ENCODE measurements at regions not wholly inside any gene's neighbourhood (a gene's known extent, or its start where the extent isn't known, plus 50 kb on each side); places are given as distances from the start of the nearest gene placed in this dataset.
"Not testable (repeated sequence)": the region's sequence is repeated elsewhere in the genome, so short reads cannot be mapped to it uniquely, and the experiment has no call there.

DNA sequence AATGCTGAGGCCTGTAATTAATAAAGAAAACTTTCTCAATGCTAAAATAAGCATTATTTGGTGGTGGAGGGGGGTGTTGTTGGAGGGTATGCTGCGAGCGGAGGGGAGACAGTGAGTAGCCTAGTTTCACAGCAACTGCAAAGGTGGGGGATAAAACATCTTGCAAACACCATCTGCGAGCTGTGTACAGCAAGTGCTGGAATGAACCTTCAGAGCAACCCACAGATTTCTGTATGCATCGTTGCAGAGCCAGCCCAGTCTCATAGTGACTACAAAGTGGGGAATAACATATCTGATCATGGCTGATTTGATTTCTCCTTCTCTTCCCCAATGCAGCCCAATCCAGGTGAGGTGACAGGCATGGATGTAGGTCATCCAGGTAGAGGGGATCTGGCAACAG, 80.7 kb upstream of the COG2 start:
- no peaks in the 10 kb centered on the region for H3K4me1 Mint-ChIP-seq
- WGBS (ENCODE audit: insufficient coverage) = no CpG with 5 or more reads among the region's 4 CpGs
- peaks cover 2 to 9% of the 10 kb centered on the region in 2 experiments for H3K27me3 ChIP-seq (replicated peaks in 1 of 2; ENCODE audit: control insufficient read depth in 2 of 2, extremely low read depth in 1 of 2, insufficient read depth in 2 of 2, low read length in 1 of 2)
- H3K27ac ChIP-seq (ENCODE audit: low read length) = no peak overlapping the region
- H3K4me3 Mint-ChIP-seq = no peak overlapping the region
- H3K36me3 ChIP-seq (ENCODE audit: control insufficient read depth in 2 of 2, extremely low read depth in 1 of 2, insufficient read depth in 1 of 2, low read length in 1 of 2) = no peaks in the 10 kb centered on the region
- no peaks in the 10 kb centered on the region for H3K9me3 Mint-ChIP-seq
- ChIA-PET CTCF (no interaction called here), POLR2A (no interaction called here)
- H3K4me1 ChIP-seq (ENCODE audit: control insufficient read depth in 1 of 2, extremely low read depth in 1 of 2, insufficient read depth in 2 of 2, low read length in 2 of 2) = no peaks in the 10 kb centered on the region
- no peaks in the 10 kb centered on the region for H3K9me3 ChIP-seq
- ATAC-seq (replicated peaks in 1 of 4) (no peak), DNase-seq (no peak)
- H3K4me3 ChIP-seq (ENCODE audit: control insufficient read depth in 1 of 2, extremely low read depth in 1 of 2, low read length in 1 of 2) = no peak overlapping the region
- H3K27me3 Mint-ChIP-seq = peaks cover 32 to 48% of the 10 kb centered on the region in 2 donors
- H3K36me3 Mint-ChIP-seq = no peaks in the 10 kb centered on the region
- no peak overlapping the region for H3K27ac Mint-ChIP-seq

DNA sequence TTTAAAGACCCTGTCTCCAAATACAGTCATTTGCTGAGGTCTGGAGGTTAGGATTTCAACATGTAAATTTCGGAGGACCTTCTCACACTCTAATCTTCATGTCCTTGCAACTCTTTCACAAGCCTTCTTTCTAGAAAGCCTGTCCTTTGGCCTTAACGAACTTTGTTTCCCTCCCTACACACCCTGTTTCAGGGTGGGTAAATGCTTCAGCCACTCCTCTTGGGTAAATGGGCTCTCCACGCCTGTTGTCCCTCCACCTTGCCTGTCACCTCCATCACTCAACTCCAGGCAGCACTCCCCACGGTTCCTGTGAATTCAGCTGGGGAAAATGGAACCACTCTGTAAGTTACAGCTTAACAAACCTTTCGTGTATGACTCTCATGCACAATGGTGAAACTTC, 84.0 kb upstream of the COG2 start:
- 78% methylated on average over 3 of the region's 5 CpGs for whole genome bisulfite sequencing (ENCODE audit: insufficient coverage)
- Mint-ChIP-seq H3K9me3 (no peaks in the 10 kb centered on the region), H3K36me3 (no peaks in the 10 kb centered on the region), H3K27ac (no peak overlapping the region), H3K4me3 (no peak overlapping the region), H3K4me1 (no peaks in the 10 kb centered on the region), H3K27me3 (peaks cover 23 to 25% of the 10 kb centered on the region in 2 donors)
- no peak for DNase-seq
- no peaks in the 10 kb centered on the region for H3K4me1 ChIP-seq (ENCODE audit: control insufficient read depth in 1 of 2, extremely low read depth in 1 of 2, insufficient read depth in 2 of 2, low read length in 2 of 2)
- no peak overlapping the region for H3K4me3 ChIP-seq (ENCODE audit: control insufficient read depth in 1 of 2, extremely low read depth in 1 of 2, low read length in 1 of 2)
- ATAC-seq (replicated peaks in 1 of 4) = no peak
- CTCF ChIA-PET = no interaction called here
- H3K36me3 ChIP-seq (ENCODE audit: control insufficient read depth in 2 of 2, extremely low read depth in 1 of 2, insufficient read depth in 1 of 2, low read length in 1 of 2) = no peaks in the 10 kb centered on the region
- peaks cover 0 to 4% of the 10 kb centered on the region in 2 experiments for H3K27me3 ChIP-seq (replicated peaks in 1 of 2; ENCODE audit: control insufficient read depth in 2 of 2, extremely low read depth in 1 of 2, insufficient read depth in 2 of 2, low read length in 1 of 2)
- no peak overlapping the region for H3K27ac ChIP-seq (ENCODE audit: low read length)
- POLR2A ChIA-PET = no interaction called here
- H3K9me3 ChIP-seq = no peaks in the 10 kb centered on the region

- Histone ChIP-seq H3K9me3 (no peaks in the 10 kb centered on the region), H3K27ac (ENCODE audit: low read length) (no peak overlapping the region), H3K27me3 (replicated peaks in 1 of 2; ENCODE audit: control insufficient read depth in 2 of 2, extremely low read depth in 1 of 2, insufficient read depth in 2 of 2, low read length in 1 of 2) (peaks cover 0 to 4% of the 10 kb centered on the region in 2 experiments), H3K4me1 (ENCODE audit: control insufficient read depth in 1 of 2, extremely low read depth in 1 of 2, insufficient read depth in 2 of 2, low read length in 2 of 2) (no peaks in the 10 kb centered on the region), H3K36me3 (ENCODE audit: control insufficient read depth in 2 of 2, extremely low read depth in 1 of 2, insufficient read depth in 1 of 2, low read length in 1 of 2) (no peaks in the 10 kb centered on the region), H3K4me3 (ENCODE audit: control insufficient read depth in 1 of 2, extremely low read depth in 1 of 2, low read length in 1 of 2) (no peak overlapping the region)
- Mint-ChIP-seq H3K4me3 (no peak overlapping the region), H3K4me1 (no peaks in the 10 kb centered on the region), H3K27me3 (peaks cover 20 to 29% of the 10 kb centered on the region in 2 donors), H3K27ac (no peak overlapping the region), H3K36me3 (no peaks in the 10 kb centered on the region), H3K9me3 (no peaks in the 10 kb centered on the region)
- ATAC-seq (replicated peaks in 1 of 4) = no peak
- ChIA-PET POLR2A (no interaction called here), CTCF (no interaction called here)
- WGBS (ENCODE audit: insufficient coverage) = 90% methylated on average over 2 of the region's 5 CpGs
- DNase-seq = no peak
These were observed 85.8 kb upstream of the COG2 start for GRCh38 chr1:230556453-230556852.

- ChIA-PET POLR2A (no interaction called here), CTCF (no interaction called here)
- Histone ChIP-seq H3K9me3 (no peaks in the 10 kb centered on the region), H3K36me3 (ENCODE audit: control insufficient read depth in 2 of 2, extremely low read depth in 1 of 2, insufficient read depth in 1 of 2, low read length in 1 of 2) (no peaks in the 10 kb centered on the region), H3K4me1 (ENCODE audit: control insufficient read depth in 1 of 2, extremely low read depth in 1 of 2, insufficient read depth in 2 of 2, low read length in 2 of 2) (no peaks in the 10 kb centered on the region), H3K4me3 (ENCODE audit: control insufficient read depth in 1 of 2, extremely low read depth in 1 of 2, low read length in 1 of 2) (no peak overlapping the region), H3K27ac (ENCODE audit: low read length) (no peak overlapping the region), H3K27me3 (replicated peaks in 1 of 2; ENCODE audit: control insufficient read depth in 2 of 2, extremely low read depth in 1 of 2, insufficient read depth in 2 of 2, low read length in 1 of 2) (peaks cover 0 to 4% of the 10 kb centered on the region in 2 experiments)
- no peak overlapping the region for H3K4me3 Mint-ChIP-seq
- no peaks in the 10 kb centered on the region for H3K4me1 Mint-ChIP-seq
- no peaks in the 10 kb centered on the region for H3K36me3 Mint-ChIP-seq
- no CpG with 5 or more reads among the region's 1 CpG for WGBS (ENCODE audit: insufficient coverage)
- no peak for DNase-seq
- H3K27ac Mint-ChIP-seq = no peak overlapping the region
- no peak for ATAC-seq (replicated peaks in 1 of 4)
- peaks cover 19 to 32% of the 10 kb centered on the region in 2 donors for H3K27me3 Mint-ChIP-seq
- no peaks in the 10 kb centered on the region for H3K9me3 Mint-ChIP-seq
These were observed 86.5 kb upstream of the COG2 start for GRCh38 chr1:230555814-230556213.

- Histone ChIP-seq H3K4me1 (ENCODE audit: control insufficient read depth in 1 of 2, extremely low read depth in 1 of 2, insufficient read depth in 2 of 2, low read length in 2 of 2) (no peaks in the 10 kb centered on the region), H3K36me3 (ENCODE audit: control insufficient read depth in 2 of 2, extremely low read depth in 1 of 2, insufficient read depth in 1 of 2, low read length in 1 of 2) (no peaks in the 10 kb centered on the region), H3K9me3 (no peaks in the 10 kb centered on the region), H3K27ac (ENCODE audit: low read length) (no peak overlapping the region), H3K4me3 (ENCODE audit: control insufficient read depth in 1 of 2, extremely low read depth in 1 of 2, low read length in 1 of 2) (no peak overlapping the region), H3K27me3 (replicated peaks in 1 of 2; ENCODE audit: control insufficient read depth in 2 of 2, extremely low read depth in 1 of 2, insufficient read depth in 2 of 2, low read length in 1 of 2) (peaks cover 0 to 6% of the 10 kb centered on the region in 2 experiments)
- ATAC-seq (replicated peaks in 1 of 4) (no peak), DNase-seq (no peak)
- ChIA-PET POLR2A (no interaction called here), CTCF (no interaction called here)
- Mint-ChIP-seq H3K4me1 (no peaks in the 10 kb centered on the region), H3K36me3 (no peaks in the 10 kb centered on the region), H3K27me3 (peaks cover 6 to 34% of the 10 kb centered on the region in 2 donors), H3K4me3 (no peak overlapping the region), H3K9me3 (no peaks in the 10 kb centered on the region), H3K27ac (no peak overlapping the region)
- 60% methylated on average over 1 of the region's 2 CpGs for WGBS (ENCODE audit: insufficient coverage)
These were observed 89.4 kb upstream of the COG2 start for GRCh38 chr1:230552880-230553279.

GRCh38 chr1:230550945-230551344, 91.3 kb upstream of the COG2 start:
- H3K4me1 ChIP-seq (ENCODE audit: control insufficient read depth in 1 of 2, extremely low read depth in 1 of 2, insufficient read depth in 2 of 2, low read length in 2 of 2); DNase-seq; H3K4me3 ChIP-seq (ENCODE audit: control insufficient read depth in 1 of 2, extremely low read depth in 1 of 2, low read length in 1 of 2); H3K36me3 Mint-ChIP-seq; H3K9me3 Mint-ChIP-seq; H3K36me3 ChIP-seq (ENCODE audit: control insufficient read depth in 2 of 2, extremely low read depth in 1 of 2, insufficient read depth in 1 of 2, low read length in 1 of 2); H3K4me1 Mint-ChIP-seq; H3K9me3 ChIP-seq; H3K4me3 Mint-ChIP-seq; CTCF ChIA-PET; POLR2A ChIA-PET; H3K27me3 ChIP-seq (replicated peaks in 1 of 2; ENCODE audit: control insufficient read depth in 2 of 2, extremely low read depth in 1 of 2, insufficient read depth in 2 of 2, low read length in 1 of 2); ATAC-seq (replicated peaks in 1 of 4); H3K27ac ChIP-seq (ENCODE audit: low read length): not testable (repeated sequence)
- peak overlapping the region in 1 of 2 donors; percentile 21 for H3K27ac Mint-ChIP-seq
- peaks cover 8 to 31% of the 10 kb centered on the region in 2 donors for H3K27me3 Mint-ChIP-seq
- WGBS (ENCODE audit: insufficient coverage) = no CpG with 5 or more reads among the region's 3 CpGs

GRCh38 chr1:230550428-230550827, 91.9 kb upstream of the COG2 start:
- Mint-ChIP-seq H3K27me3 (peaks cover 10 to 32% of the 10 kb centered on the region in 2 donors), H3K27ac (no peak overlapping the region), H3K4me3 (no peak overlapping the region), H3K4me1 (no peaks in the 10 kb centered on the region), H3K9me3 (no peaks in the 10 kb centered on the region), H3K36me3 (no peaks in the 10 kb centered on the region)
- ChIA-PET CTCF (no interaction called here), POLR2A (no interaction called here)
- DNase-seq = no peak
- Histone ChIP-seq H3K27me3 (replicated peaks in 1 of 2; ENCODE audit: control insufficient read depth in 2 of 2, extremely low read depth in 1 of 2, insufficient read depth in 2 of 2, low read length in 1 of 2) (peaks cover 0 to 8% of the 10 kb centered on the region in 2 experiments), H3K27ac (ENCODE audit: low read length) (no peak overlapping the region), H3K4me1 (ENCODE audit: control insufficient read depth in 1 of 2, extremely low read depth in 1 of 2, insufficient read depth in 2 of 2, low read length in 2 of 2) (no peaks in the 10 kb centered on the region), H3K9me3 (no peaks in the 10 kb centered on the region), H3K4me3 (ENCODE audit: control insufficient read depth in 1 of 2, extremely low read depth in 1 of 2, low read length in 1 of 2) (no peak overlapping the region), H3K36me3 (ENCODE audit: control insufficient read depth in 2 of 2, extremely low read depth in 1 of 2, insufficient read depth in 1 of 2, low read length in 1 of 2) (no peaks in the 10 kb centered on the region)
- WGBS (ENCODE audit: insufficient coverage) = no CpG with 5 or more reads among the region's 1 CpG
- ATAC-seq (replicated peaks in 1 of 4) = no peak
